K562 (cell line): ENCODE measurements at regions not wholly inside any gene's neighbourhood (a gene's known extent, or its start where the extent isn't known, plus 50 kb on each side); places are given as distances from the start of the nearest gene placed in this dataset.

Source experiments
- ATAC-seq: fragments of 200-7000 bp; cut with Tn5 transposase; 3 replicates; pipeline ENCODE4 v1.9.1; 2020; ENCODE audit warnings: moderate library complexity
- BruUV-seq: library from RNA; stranded (reverse); fragments of 400-500 nt; replicated peaks from 2 replicates; lab custom pipeline; 2021; lab: Mats Ljungman, UMichigan
- CTCF ChIA-PET: fragments of 300-600 bp; formaldehyde crosslinking; extraction: SDS; loops from one replicate; lab custom pipeline; 2021; ENCODE audit warnings: low intra/inter-chr PET ratio; lab: Yijun Ruan, JAX
- POLR2A ChIA-PET: fragments of 300-600, 350-650 bp; sonication (Branson Sonifier 250); formaldehyde crosslinking; extraction: SDS; loops from one replicate; lab custom pipeline; 2021; ENCODE audit warnings: antibody characterized with exemption, inconsistent platforms; lab: Yijun Ruan, JAX
- DNase-seq, 4 experiments: peaks; one replicate each; pipeline versions ENCODE4 v3.0.0 to v3.0.0-alpha.2; 2011 to 2018; ENCODE audit warnings: low spot score in 3 of 4, mixed read lengths in 3 of 4; ENCODE audit errors: extremely low read depth in 1 of 4
- FAIRE-seq: peaks from 2 replicates; lab custom pipeline; 2011; peaks lifted over from hg19 to GRCh38; lab: Jason Lieb, UNC
- H2AFZ ChIP-seq: 2 replicates; pipeline ENCODE4 v1.6.0; 2011; ENCODE audit warnings: low read depth, low read length, control low read depth, inconsistent platforms
- H3K27ac ChIP-seq: fragments of 200-600 bp; 3 replicates; pipeline ENCODE4 v1.8.0; 2011; ENCODE audit warnings: low read depth, mild to moderate bottlenecking, control low read depth, inconsistent platforms, low read length, moderate library complexity, mixed read lengths; ENCODE audit errors: extremely low read depth
- H3K27me3 ChIP-seq, 2 experiments: fragments of 300-600 bp in 1 of 2; 2 replicates in 1 of 2; 3 replicates in 1 of 2; pipeline versions ENCODE4 v1.6.0 to v1.8.0; 2011; ENCODE audit warnings: inconsistent platforms in 2 of 2, low read length in 2 of 2, mild to moderate bottlenecking in 1 of 2, mixed read lengths in 1 of 2, moderate library complexity in 1 of 2; ENCODE audit not compliant: control insufficient read depth in 2 of 2, insufficient read depth in 2 of 2
- H3K36me3 ChIP-seq: fragments of 300-600 bp; 3 replicates; pipeline ENCODE4 v1.8.0; 2011; ENCODE audit warnings: mild to moderate bottlenecking, low read length, inconsistent platforms; ENCODE audit not compliant: control insufficient read depth, insufficient read depth
- H3K4me1 ChIP-seq, 2 experiments: fragments of 200-600 bp in 1 of 2; replicated peaks in 1 of 2; 2 replicates in 1 of 2; 3 replicates in 1 of 2; pipeline versions ENCODE4 v1.5.1 to v1.8.0; 2011; ENCODE audit warnings: inconsistent platforms in 2 of 2, low read length in 2 of 2, mild to moderate bottlenecking in 1 of 2, mixed read lengths in 1 of 2, moderate library complexity in 1 of 2; ENCODE audit not compliant: control insufficient read depth in 2 of 2, insufficient read depth in 2 of 2
- H3K4me2 ChIP-seq: 2 replicates; pipeline ENCODE4 v1.6.1; 2011; ENCODE audit warnings: low read length, control low read depth, inconsistent platforms, mixed read lengths; ENCODE audit not compliant: insufficient read depth
- H3K4me3 ChIP-seq: fragments of 200-600 bp; sonication (generic), shearing (Covaris generic); 2 replicates; pipeline ENCODE4 v1.5.1; 2016; ENCODE audit warnings: control low read depth, inconsistent platforms
- H3K79me2 ChIP-seq: fragments of 200-600 bp; 3 replicates; pipeline ENCODE4 v1.8.0; 2011; ENCODE audit warnings: low read length, inconsistent platforms; ENCODE audit not compliant: control insufficient read depth, insufficient read depth
- H3K9ac ChIP-seq, 2 experiments: 2 replicates each; pipeline versions ENCODE4 v1.6.0 to v1.6.1; 2011; ENCODE audit warnings: low read depth in 2 of 2, low read length in 2 of 2, control low read depth in 1 of 2, inconsistent platforms in 1 of 2, mild to moderate bottlenecking in 1 of 2, mixed read lengths in 1 of 2; ENCODE audit not compliant: insufficient read depth in 1 of 2
- H3K9me1 ChIP-seq: one replicate; pipeline ENCODE4 v1.6.0; 2011; ENCODE audit warnings: inconsistent platforms, mild to moderate bottlenecking, low read length, moderate library complexity; ENCODE audit not compliant: control insufficient read depth, insufficient read depth
- H3K9me3 ChIP-seq: replicated peaks from 2 replicates; pipeline ENCODE4 v1.5.1; 2011; ENCODE audit warnings: low read depth, low read length, inconsistent platforms; ENCODE audit not compliant: control insufficient read depth, insufficient read depth
- H4K20me1 ChIP-seq: replicated peaks from 2 replicates; pipeline ENCODE4 v1.6.1; 2011; ENCODE audit warnings: low read length, inconsistent platforms, mixed read lengths; ENCODE audit not compliant: control insufficient read depth, insufficient read depth
- ADNP ChIP-seq: fragments of 200-800 bp; sonication (Bioruptor generic); IDR thresholded peaks from 2 replicates; pipeline ENCODE4 v1.6.1; 2016; ENCODE audit warnings: missing genetic modification characterization, missing compliant biosample characterization
- CAMTA2 ChIP-seq: fragments of 250-450 bp; sonication (Bioruptor Pico); conservative IDR thresholded peaks from 2 replicates; pipeline ENCODE4 v1.5.1; 2022
- CREBBP ChIP-seq: IDR thresholded peaks from one replicate; pipeline ENCODE4 v1.6.1; 2012; ENCODE audit warnings: low read depth, mild to moderate bottlenecking, control low read depth, inconsistent platforms, low read length
- ELF4 ChIP-seq: fragments of 450-650 bp; formaldehyde crosslinking; IDR thresholded peaks from 2 replicates; pipeline ENCODE4 v1.4.0; 2022; ENCODE audit warnings: missing genetic modification characterization
- GABPB1 ChIP-seq: sonication (generic); formaldehyde crosslinking; IDR thresholded peaks from 2 replicates; pipeline ENCODE4 v1.8.0; 2022; ENCODE audit warnings: mild to moderate bottlenecking, missing genetic modification reagents
- HDGF ChIP-seq: fragments of 450-650 bp; IDR thresholded peaks from 2 replicates; pipeline ENCODE4 v1.6.1; 2016
- NBN ChIP-seq: fragments of 450-650 bp; IDR thresholded peaks from 2 replicates; pipeline ENCODE4 v1.6.1; 2016; ENCODE audit warnings: low read depth, mild to moderate bottlenecking
- PCBP2 ChIP-seq: fragments of 200-400 bp; formaldehyde crosslinking; IDR thresholded peaks from 2 replicates; pipeline ENCODE4 v1.6.1; 2018; ENCODE audit warnings: low read length, low read depth, mild to moderate bottlenecking, moderate library complexity; ENCODE audit not compliant: poor library complexity, severe bottlenecking
- SMAD3 ChIP-seq: fragments of 450-650 bp; formaldehyde crosslinking; conservative IDR thresholded peaks from 2 replicates; pipeline ENCODE4 v1.4.0; 2020; ENCODE audit warnings: mild to moderate bottlenecking
- ZEB2 ChIP-seq: fragments of 450-650 bp; IDR thresholded peaks from 2 replicates; pipeline ENCODE4 v1.6.1; 2016
- ZNF41 ChIP-seq: fragments of 250-450 bp; sonication (Bioruptor Pico); conservative IDR thresholded peaks from 2 replicates; pipeline ENCODE4 v1.4.0; 2020; ENCODE audit warnings: mild to moderate bottlenecking
- ZNF707 ChIP-seq: fragments of 250-450 bp; sonication (Bioruptor Pico); conservative IDR thresholded peaks from 2 replicates; pipeline ENCODE4 v1.8.0; 2022; ENCODE audit warnings: inconsistent platforms, mild to moderate bottlenecking, moderate library complexity
- WGBS: fragments of 100-300 bp; shearing (Covaris generic); methylation state at CpG from one replicate; pipeline ENCODE4 v1.1.6; 2016; ENCODE audit warnings: low coverage, mixed read lengths; ENCODE audit not compliant: insufficient coverage; ENCODE audit errors: missing lambda C conversion rate; 5-methylcytosine and 5-hydroxymethylcytosine counted together
- in situ Hi-C: fragments of 300-500 bp; cut with MboI; formaldehyde crosslinking; loops from 4 replicates; pipeline ENCODE4 v1.15.0; 2018; ENCODE audit warnings: inconsistent platforms, mixed read lengths
- intact Hi-C: fragments of 100-400 bp; cut with micrococcal nuclease; formaldehyde crosslinking; loops from 2 replicates; pipeline ENCODE4 v1.14.2; 2022
- TF ChIP-seq, protein P1 (sequence below): fragments of 200-400 bp; formaldehyde crosslinking; IDR thresholded peaks from 2 replicates; pipeline ENCODE4 v1.6.1; 2017; ENCODE audit warnings: mild to moderate bottlenecking, low read depth, low read length, moderate library complexity
- TF ChIP-seq, protein P2 (sequence below): fragments of 250-450 bp; sonication (Bioruptor Pico); IDR thresholded peaks from 2 replicates; pipeline ENCODE4 v1.8.0; 2021; ENCODE audit warnings: mild to moderate bottlenecking, moderate library complexity
- TF ChIP-seq, protein P3 (sequence below): fragments of 250-450 bp; sonication (Bioruptor Pico); IDR thresholded peaks from 2 replicates; pipeline ENCODE4 v1.5.0; 2022; ENCODE audit warnings: mild to moderate bottlenecking
- TF ChIP-seq, protein P4 (sequence below): fragments of 150-350 bp; IDR thresholded peaks from 2 replicates; pipeline ENCODE4 v1.6.1; 2014; ENCODE audit warnings: low read depth, mild to moderate bottlenecking, low read length, borderline replicate concordance

DNA sequence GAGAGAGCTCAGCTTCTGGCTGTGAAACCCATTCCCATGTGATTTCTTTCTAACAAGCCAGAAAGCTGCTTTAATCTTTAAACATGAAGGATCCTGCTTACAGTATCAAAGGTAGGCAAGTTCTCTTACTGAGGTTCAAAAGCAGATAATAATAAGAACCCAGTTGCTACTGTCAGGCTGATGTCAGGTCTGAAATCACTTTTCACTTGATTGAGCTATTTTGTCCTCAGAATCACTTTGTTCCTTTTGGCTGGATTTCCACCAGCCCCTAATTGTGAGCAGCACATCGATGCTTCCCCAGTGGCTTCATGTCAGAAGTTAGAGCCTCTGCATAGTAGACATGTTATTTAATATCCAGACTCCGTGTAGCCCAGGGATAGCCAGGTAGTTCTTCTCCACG, 55.8 kb upstream of the CEP295 start:
- FAIRE-seq: no peak
- Histone ChIP-seq H3K4me3 (no peak overlapping the region), H2AFZ (no peak overlapping the region), H3K79me2 (no peaks in the 10 kb centered on the region), H3K9me1 (no peaks in the 10 kb centered on the region), H4K20me1 (no peaks in the 10 kb centered on the region), H3K4me1 (no peaks in the 10 kb centered on the region), H3K9ac (no peak overlapping the region), H3K9me3 (no peaks in the 10 kb centered on the region), H3K36me3 (no peaks in the 10 kb centered on the region), H3K27ac (no peak overlapping the region), H3K27me3 (no peaks in the 10 kb centered on the region; a peak in 1 of 5 replicates), H3K4me2 (no peak overlapping the region)
- in situ Hi-C loops: no loop called here
- DNase-seq: no peak
- ChIA-PET POLR2A (interaction anchor here (0.7 kb wide), 1 partner anchor 31 kb away, joined by 3 read pairs; no protein-coding TSS in a partner anchor), CTCF (no interaction called here)
- no peak for ATAC-seq
- 6% methylated on average over 3 of the region's 3 CpGs for WGBS
- BruUV-seq: no TSS peak
- intact Hi-C loops: no loop called here
- TF ChIP-seq ZNF707 (CRISPR knock-in tag) (no peak), ZNF41 (CRISPR knock-in tag) (no peak), CREBBP (no peak), PCBP2 (no peak), ADNP (tag) (no peak), ELF4 (CRISPR knock-in tag) (no peak), NBN (no peak), CAMTA2 (CRISPR knock-in tag) (no peak), SMAD3 (CRISPR knock-in tag) (no peak), ZEB2 (no peak), GABPB1 (no peak), HDGF (no peak)
- TF ChIP-seq, protein P1, sequence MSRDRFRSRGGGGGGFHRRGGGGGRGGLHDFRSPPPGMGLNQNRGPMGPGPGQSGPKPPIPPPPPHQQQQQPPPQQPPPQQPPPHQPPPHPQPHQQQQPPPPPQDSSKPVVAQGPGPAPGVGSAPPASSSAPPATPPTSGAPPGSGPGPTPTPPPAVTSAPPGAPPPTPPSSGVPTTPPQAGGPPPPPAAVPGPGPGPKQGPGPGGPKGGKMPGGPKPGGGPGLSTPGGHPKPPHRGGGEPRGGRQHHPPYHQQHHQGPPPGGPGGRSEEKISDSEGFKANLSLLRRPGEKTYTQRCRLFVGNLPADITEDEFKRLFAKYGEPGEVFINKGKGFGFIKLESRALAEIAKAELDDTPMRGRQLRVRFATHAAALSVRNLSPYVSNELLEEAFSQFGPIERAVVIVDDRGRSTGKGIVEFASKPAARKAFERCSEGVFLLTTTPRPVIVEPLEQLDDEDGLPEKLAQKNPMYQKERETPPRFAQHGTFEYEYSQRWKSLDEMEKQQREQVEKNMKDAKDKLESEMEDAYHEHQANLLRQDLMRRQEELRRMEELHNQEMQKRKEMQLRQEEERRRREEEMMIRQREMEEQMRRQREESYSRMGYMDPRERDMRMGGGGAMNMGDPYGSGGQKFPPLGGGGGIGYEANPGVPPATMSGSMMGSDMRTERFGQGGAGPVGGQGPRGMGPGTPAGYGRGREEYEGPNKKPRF: no peak
- TF ChIP-seq, protein P2, sequence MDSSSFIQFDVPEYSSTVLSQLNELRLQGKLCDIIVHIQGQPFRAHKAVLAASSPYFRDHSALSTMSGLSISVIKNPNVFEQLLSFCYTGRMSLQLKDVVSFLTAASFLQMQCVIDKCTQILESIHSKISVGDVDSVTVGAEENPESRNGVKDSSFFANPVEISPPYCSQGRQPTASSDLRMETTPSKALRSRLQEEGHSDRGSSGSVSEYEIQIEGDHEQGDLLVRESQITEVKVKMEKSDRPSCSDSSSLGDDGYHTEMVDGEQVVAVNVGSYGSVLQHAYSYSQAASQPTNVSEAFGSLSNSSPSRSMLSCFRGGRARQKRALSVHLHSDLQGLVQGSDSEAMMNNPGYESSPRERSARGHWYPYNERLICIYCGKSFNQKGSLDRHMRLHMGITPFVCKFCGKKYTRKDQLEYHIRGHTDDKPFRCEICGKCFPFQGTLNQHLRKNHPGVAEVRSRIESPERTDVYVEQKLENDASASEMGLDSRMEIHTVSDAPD: no peak
- TF ChIP-seq, protein P3, sequence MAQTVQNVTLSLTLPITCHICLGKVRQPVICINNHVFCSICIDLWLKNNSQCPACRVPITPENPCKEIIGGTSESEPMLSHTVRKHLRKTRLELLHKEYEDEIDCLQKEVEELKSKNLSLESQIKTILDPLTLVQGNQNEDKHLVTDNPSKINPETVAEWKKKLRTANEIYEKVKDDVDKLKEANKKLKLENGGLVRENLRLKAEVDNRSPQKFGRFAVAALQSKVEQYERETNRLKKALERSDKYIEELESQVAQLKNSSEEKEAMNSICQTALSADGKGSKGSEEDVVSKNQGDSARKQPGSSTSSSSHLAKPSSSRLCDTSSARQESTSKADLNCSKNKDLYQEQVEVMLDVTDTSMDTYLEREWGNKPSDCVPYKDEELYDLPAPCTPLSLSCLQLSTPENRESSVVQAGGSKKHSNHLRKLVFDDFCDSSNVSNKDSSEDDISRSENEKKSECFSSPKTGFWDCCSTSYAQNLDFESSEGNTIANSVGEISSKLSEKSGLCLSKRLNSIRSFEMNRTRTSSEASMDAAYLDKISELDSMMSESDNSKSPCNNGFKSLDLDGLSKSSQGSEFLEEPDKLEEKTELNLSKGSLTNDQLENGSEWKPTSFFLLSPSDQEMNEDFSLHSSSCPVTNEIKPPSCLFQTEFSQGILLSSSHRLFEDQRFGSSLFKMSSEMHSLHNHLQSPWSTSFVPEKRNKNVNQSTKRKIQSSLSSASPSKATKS (CRISPR knock-in tag): no peak
- TF ChIP-seq, protein P4, sequence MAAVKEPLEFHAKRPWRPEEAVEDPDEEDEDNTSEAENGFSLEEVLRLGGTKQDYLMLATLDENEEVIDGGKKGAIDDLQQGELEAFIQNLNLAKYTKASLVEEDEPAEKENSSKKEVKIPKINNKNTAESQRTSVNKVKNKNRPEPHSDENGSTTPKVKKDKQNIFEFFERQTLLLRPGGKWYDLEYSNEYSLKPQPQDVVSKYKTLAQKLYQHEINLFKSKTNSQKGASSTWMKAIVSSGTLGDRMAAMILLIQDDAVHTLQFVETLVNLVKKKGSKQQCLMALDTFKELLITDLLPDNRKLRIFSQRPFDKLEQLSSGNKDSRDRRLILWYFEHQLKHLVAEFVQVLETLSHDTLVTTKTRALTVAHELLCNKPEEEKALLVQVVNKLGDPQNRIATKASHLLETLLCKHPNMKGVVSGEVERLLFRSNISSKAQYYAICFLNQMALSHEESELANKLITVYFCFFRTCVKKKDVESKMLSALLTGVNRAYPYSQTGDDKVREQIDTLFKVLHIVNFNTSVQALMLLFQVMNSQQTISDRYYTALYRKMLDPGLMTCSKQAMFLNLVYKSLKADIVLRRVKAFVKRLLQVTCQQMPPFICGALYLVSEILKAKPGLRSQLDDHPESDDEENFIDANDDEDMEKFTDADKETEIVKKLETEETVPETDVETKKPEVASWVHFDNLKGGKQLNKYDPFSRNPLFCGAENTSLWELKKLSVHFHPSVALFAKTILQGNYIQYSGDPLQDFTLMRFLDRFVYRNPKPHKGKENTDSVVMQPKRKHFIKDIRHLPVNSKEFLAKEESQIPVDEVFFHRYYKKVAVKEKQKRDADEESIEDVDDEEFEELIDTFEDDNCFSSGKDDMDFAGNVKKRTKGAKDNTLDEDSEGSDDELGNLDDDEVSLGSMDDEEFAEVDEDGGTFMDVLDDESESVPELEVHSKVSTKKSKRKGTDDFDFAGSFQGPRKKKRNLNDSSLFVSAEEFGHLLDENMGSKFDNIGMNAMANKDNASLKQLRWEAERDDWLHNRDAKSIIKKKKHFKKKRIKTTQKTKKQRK: no peak
